Caco-2 (cell line): ENCODE measurements at regions not wholly inside any gene's neighbourhood (a gene's known extent, or its start where the extent isn't known, plus 50 kb on each side); places are given as distances from the start of the nearest gene placed in this dataset.

ENCODE experiments used
- BruUV-seq: library from RNA; stranded (reverse); fragments of 400-500 nt; replicated peaks from 2 replicates; lab custom pipeline; 2021; lab: Mats Ljungman, UMichigan
- CTCF ChIA-PET: fragments of 300-600 bp; sonication (Branson Sonifier 250); formaldehyde crosslinking; loops from one replicate; lab custom pipeline; 2022; ENCODE audit warnings: antibody characterized with exemption; lab: Charles Lee
- POLR2A ChIA-PET: fragments of 300-600 bp; sonication (Branson Sonifier 250); formaldehyde crosslinking; loops from one replicate; lab custom pipeline; 2022; ENCODE audit warnings: antibody characterized with exemption; lab: Charles Lee
- DNase-seq, 2 experiments: peaks; one replicate each; pipeline versions ENCODE4 v3.0.0 to v3.0.0-alpha.2; 2020 to 2022
- H3K27me3 ChIP-seq: replicated peaks from 2 replicates; pipeline ENCODE4 v1.6.0; 2011; ENCODE audit warnings: low read length; ENCODE audit not compliant: control insufficient read depth, insufficient read depth
- H3K36me3 ChIP-seq: 2 replicates; pipeline ENCODE4 v1.5.1; 2011; ENCODE audit warnings: low read length; ENCODE audit not compliant: control insufficient read depth, insufficient read depth
- H3K4me1 ChIP-seq: fragments of 250-450 bp; sonication (Bioruptor Pico); 2 replicates; pipeline ENCODE4 v1.5.1; 2020; ENCODE audit warnings: mild to moderate bottlenecking
- H3K4me3 ChIP-seq: 2 replicates; pipeline ENCODE4 v1.5.1; 2011; ENCODE audit warnings: low read depth, mild to moderate bottlenecking, control low read depth, low read length
- H3K9me3 ChIP-seq: fragments of 250-450 bp; sonication (Bioruptor Pico); 2 replicates; pipeline ENCODE4 v1.5.1; 2020; ENCODE audit warnings: mild to moderate bottlenecking, moderate library complexity
- H3K27ac Mint-ChIP-seq: one replicate; pipeline ENCODE4 v1.8.0; 2022; ENCODE audit warnings: mixed read lengths; ENCODE audit not compliant: unreplicated experiment
- H3K27me3 Mint-ChIP-seq: one replicate; pipeline ENCODE4 v1.8.0; 2022; ENCODE audit warnings: mixed read lengths; ENCODE audit not compliant: insufficient read depth, unreplicated experiment
- H3K36me3 Mint-ChIP-seq: one replicate; pipeline ENCODE4 v1.8.0; 2022; ENCODE audit warnings: mild to moderate bottlenecking, mixed read lengths; ENCODE audit not compliant: insufficient read depth, unreplicated experiment
- H3K4me1 Mint-ChIP-seq: one replicate; pipeline ENCODE4 v1.8.0; 2022; ENCODE audit warnings: low read depth, mixed read lengths; ENCODE audit not compliant: unreplicated experiment
- H3K4me3 Mint-ChIP-seq: one replicate; pipeline ENCODE4 v1.8.0; 2022; ENCODE audit warnings: mild to moderate bottlenecking, moderate library complexity, mixed read lengths; ENCODE audit not compliant: unreplicated experiment
- H3K9me3 Mint-ChIP-seq: one replicate; pipeline ENCODE4 v1.8.0; 2022; ENCODE audit warnings: mixed read lengths; ENCODE audit not compliant: unreplicated experiment
- intact Hi-C: fragments of 100-400 bp; cut with micrococcal nuclease; formaldehyde crosslinking; loops from one replicate; pipeline ENCODE4 v1.10.0; 2022; ENCODE audit not compliant: unreplicated experiment
- TF ChIP-seq, protein P1 (sequence below), 2 experiments: fragments of 200-600 bp in 1 of 2; IDR thresholded peaks; 1 replicate in 1 of 2; 2 replicates in 1 of 2; pipeline versions ENCODE4 v1.5.1 to v1.8.0; 2011 to 2022; ENCODE audit warnings: antibody characterized with exemption in 1 of 2, control low read depth in 1 of 2, inconsistent platforms in 1 of 2, low read depth in 1 of 2, low read length in 1 of 2, mild to moderate bottlenecking in 1 of 2, moderate library complexity in 1 of 2; ENCODE audit not compliant: insufficient read depth in 1 of 2, severe bottlenecking in 1 of 2, unreplicated experiment in 1 of 2

- Mint-ChIP-seq H3K4me1 (no peaks in the 10 kb centered on the region), H3K36me3 (no peaks in the 10 kb centered on the region), H3K4me3 (no peak overlapping the region), H3K27ac (no peak overlapping the region), H3K27me3 (no peaks in the 10 kb centered on the region), H3K9me3 (no peaks in the 10 kb centered on the region)
- Histone ChIP-seq H3K27me3 (no peaks in the 10 kb centered on the region), H3K9me3 (no peaks in the 10 kb centered on the region), H3K36me3 (no peaks in the 10 kb centered on the region), H3K4me3 (no peak overlapping the region), H3K4me1 (no peaks in the 10 kb centered on the region)
- TF ChIP-seq, protein P1, sequence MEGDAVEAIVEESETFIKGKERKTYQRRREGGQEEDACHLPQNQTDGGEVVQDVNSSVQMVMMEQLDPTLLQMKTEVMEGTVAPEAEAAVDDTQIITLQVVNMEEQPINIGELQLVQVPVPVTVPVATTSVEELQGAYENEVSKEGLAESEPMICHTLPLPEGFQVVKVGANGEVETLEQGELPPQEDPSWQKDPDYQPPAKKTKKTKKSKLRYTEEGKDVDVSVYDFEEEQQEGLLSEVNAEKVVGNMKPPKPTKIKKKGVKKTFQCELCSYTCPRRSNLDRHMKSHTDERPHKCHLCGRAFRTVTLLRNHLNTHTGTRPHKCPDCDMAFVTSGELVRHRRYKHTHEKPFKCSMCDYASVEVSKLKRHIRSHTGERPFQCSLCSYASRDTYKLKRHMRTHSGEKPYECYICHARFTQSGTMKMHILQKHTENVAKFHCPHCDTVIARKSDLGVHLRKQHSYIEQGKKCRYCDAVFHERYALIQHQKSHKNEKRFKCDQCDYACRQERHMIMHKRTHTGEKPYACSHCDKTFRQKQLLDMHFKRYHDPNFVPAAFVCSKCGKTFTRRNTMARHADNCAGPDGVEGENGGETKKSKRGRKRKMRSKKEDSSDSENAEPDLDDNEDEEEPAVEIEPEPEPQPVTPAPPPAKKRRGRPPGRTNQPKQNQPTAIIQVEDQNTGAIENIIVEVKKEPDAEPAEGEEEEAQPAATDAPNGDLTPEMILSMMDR (IDR thresholded peaks at IDR 0.05; ENCODE audit: insufficient read depth in 1 of 2, low read depth in 1 of 2, low read length in 1 of 2, severe bottlenecking in 1 of 2, unreplicated experiment in 1 of 2) = no peak
- POLR2A ChIA-PET = no interaction called here
- BruUV-seq = no TSS peak
- DNase-seq = no peak
- intact Hi-C loops = no loop called here
- CTCF ChIA-PET = no interaction called here
Observed at GRCh38 chr7:69510114-69510513, 88.2 kb upstream of the AUTS2 start.

- H3K36me3 ChIP-seq = no peaks in the 10 kb centered on the region
- no peaks in the 10 kb centered on the region for H3K9me3 ChIP-seq
- H3K4me1 ChIP-seq = no peaks in the 10 kb centered on the region
- CTCF ChIA-PET = no interaction called here
- TF ChIP-seq, protein P1 (IDR thresholded peaks at IDR 0.05; ENCODE audit: insufficient read depth in 1 of 2, low read depth in 1 of 2, low read length in 1 of 2, severe bottlenecking in 1 of 2, unreplicated experiment in 1 of 2) = no peak
- POLR2A ChIA-PET = no interaction called here
- intact Hi-C loops = no loop called here
- Mint-ChIP-seq H3K27ac (no peak overlapping the region), H3K27me3 (peaks cover 3% of the 10 kb centered on the region), H3K36me3 (no peaks in the 10 kb centered on the region), H3K4me3 (no peak overlapping the region), H3K9me3 (no peaks in the 10 kb centered on the region), H3K4me1 (no peaks in the 10 kb centered on the region)
- no peak overlapping the region for H3K4me3 ChIP-seq
- BruUV-seq = no TSS peak
- H3K27me3 ChIP-seq = no peaks in the 10 kb centered on the region
- no peak for DNase-seq
Observed at GRCh38 chr7:69515495-69516212, 82.6 kb upstream of the AUTS2 start.

- H3K27me3 Mint-ChIP-seq = peaks cover 3% of the 10 kb centered on the region
- no peak overlapping the region for H3K4me3 ChIP-seq
- ChIA-PET CTCF (no interaction called here), POLR2A (no interaction called here)
- no peaks in the 10 kb centered on the region for H3K36me3 Mint-ChIP-seq
- no peaks in the 10 kb centered on the region for H3K4me1 ChIP-seq
- H3K4me1 Mint-ChIP-seq = no peaks in the 10 kb centered on the region
- H3K9me3 Mint-ChIP-seq = no peaks in the 10 kb centered on the region
- H3K9me3 ChIP-seq = no peaks in the 10 kb centered on the region
- H3K27me3 ChIP-seq = no peaks in the 10 kb centered on the region
- DNase-seq = no peak
- no peak overlapping the region for H3K27ac Mint-ChIP-seq
- H3K36me3 ChIP-seq = no peaks in the 10 kb centered on the region
- intact Hi-C loops = no loop called here
- BruUV-seq = no TSS peak
- no peak overlapping the region for H3K4me3 Mint-ChIP-seq
- TF ChIP-seq, protein P1 (IDR thresholded peaks at IDR 0.05; ENCODE audit: insufficient read depth in 1 of 2, low read depth in 1 of 2, low read length in 1 of 2, severe bottlenecking in 1 of 2, unreplicated experiment in 1 of 2) = no peak
Observed at GRCh38 chr7:69516238-69516820, 81.9 kb upstream of the AUTS2 start.
